ENCODE measurements at regions not wholly inside any gene's neighbourhood (a gene's known extent, or its start where the extent isn't known, plus 50 kb on each side); places are given as distances from the start of the nearest gene placed in this dataset.
"Not testable (repeated sequence)": the region's sequence is repeated elsewhere in the genome, so short reads cannot be mapped to it uniquely, and the experiment has no call there.

- H3K36me3 ChIP-seq; H3K4me3 ChIP-seq; H3K27ac ChIP-seq; intact Hi-C loops (cut with DNase I); H3K27me3 ChIP-seq; H3K4me1 ChIP-seq; H3K9me3 ChIP-seq; DNase-seq: not testable (repeated sequence)
- 89 to 94% methylated on average over 17 of the region's 17 CpGs for WGBS, 2 donors
Measured at GRCh38 chr7:9728014-9728657, 1245.5 kb upstream of the PHF14 start.

DNA sequence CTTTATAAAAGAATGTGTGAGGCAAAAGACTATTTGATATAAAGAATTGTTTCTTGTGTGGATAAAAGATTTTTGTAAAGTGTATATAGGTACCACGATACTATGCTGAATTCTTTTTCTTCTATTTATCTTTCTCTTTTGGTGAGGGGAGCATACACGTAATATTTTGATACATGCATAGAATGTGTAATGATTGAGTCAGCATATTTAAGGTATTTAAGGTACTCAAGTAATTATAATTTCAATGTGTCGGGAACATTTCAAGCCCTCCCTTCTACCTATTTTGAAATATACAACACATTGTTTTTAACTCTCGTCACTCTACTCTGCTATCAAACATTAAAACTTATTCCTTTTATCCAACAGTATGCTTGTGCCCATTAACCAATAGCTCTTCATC is 1221.6 kb upstream of the PHF14 start:
- H3K27ac ChIP-seq: no peak overlapping the region
- no peaks in the 10 kb centered on the region for H3K36me3 ChIP-seq
- no peak overlapping the region for H3K4me3 ChIP-seq
- no peaks in the 10 kb centered on the region for H3K9me3 ChIP-seq
- intact Hi-C loops (cut with DNase I): no loop called here
- H3K4me1 ChIP-seq: no peaks in the 10 kb centered on the region
- DNase-seq: no peak
- 91 to 94% methylated on average over 4 of the region's 4 CpGs for WGBS, 2 donors
- no peaks in the 10 kb centered on the region for H3K27me3 ChIP-seq
- no peak for TF ChIP-seq POLR2AphosphoS5 (IDR thresholded peaks at IDR 0.05)

DNA sequence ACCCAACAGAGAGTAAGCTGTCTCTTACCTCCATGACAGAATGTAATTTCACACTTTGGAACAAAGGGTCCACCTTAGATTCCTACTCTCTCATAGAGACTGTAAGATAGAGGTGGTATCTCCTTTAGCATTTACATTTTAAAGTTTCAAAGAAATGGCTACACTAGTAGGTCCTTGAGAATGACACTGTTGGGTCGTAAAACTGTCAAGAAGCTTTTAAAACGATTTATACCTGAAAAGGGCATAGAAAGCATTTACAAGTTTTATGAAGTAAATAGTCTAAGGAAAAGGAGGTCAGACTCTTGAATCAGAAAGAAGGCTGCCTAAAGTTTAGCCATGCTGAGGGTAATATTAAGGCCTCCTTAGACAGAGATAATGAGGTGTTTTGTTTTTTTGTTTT is 1212.4 kb upstream of the PHF14 start:
- 28 to 57% methylated on average over 2 of the region's 2 CpGs for WGBS, 2 donors
- intact Hi-C loops (cut with DNase I): no loop called here
- no peak for TF ChIP-seq POLR2AphosphoS5 (IDR thresholded peaks at IDR 0.05)
- TF ChIP-seq, protein P1, sequence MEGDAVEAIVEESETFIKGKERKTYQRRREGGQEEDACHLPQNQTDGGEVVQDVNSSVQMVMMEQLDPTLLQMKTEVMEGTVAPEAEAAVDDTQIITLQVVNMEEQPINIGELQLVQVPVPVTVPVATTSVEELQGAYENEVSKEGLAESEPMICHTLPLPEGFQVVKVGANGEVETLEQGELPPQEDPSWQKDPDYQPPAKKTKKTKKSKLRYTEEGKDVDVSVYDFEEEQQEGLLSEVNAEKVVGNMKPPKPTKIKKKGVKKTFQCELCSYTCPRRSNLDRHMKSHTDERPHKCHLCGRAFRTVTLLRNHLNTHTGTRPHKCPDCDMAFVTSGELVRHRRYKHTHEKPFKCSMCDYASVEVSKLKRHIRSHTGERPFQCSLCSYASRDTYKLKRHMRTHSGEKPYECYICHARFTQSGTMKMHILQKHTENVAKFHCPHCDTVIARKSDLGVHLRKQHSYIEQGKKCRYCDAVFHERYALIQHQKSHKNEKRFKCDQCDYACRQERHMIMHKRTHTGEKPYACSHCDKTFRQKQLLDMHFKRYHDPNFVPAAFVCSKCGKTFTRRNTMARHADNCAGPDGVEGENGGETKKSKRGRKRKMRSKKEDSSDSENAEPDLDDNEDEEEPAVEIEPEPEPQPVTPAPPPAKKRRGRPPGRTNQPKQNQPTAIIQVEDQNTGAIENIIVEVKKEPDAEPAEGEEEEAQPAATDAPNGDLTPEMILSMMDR (IDR thresholded peaks at IDR 0.05): no peak
- TF ChIP-seq EP300 (IDR thresholded peaks at IDR 0.05): no peak
- no peak for TF ChIP-seq POLR2A (IDR thresholded peaks at IDR 0.05)

GRCh38 chr7:9776900-9777299 is 1196.8 kb upstream of the PHF14 start:
- WGBS, 2 donors: 79% methylated on average over 2 of the region's 2 CpGs
- Histone ChIP-seq H3K9me3 (peaks cover 0 to 4% (median 0%) of the 10 kb centered on the region in 4 donors), H3K4me3 (no peak overlapping the region), H3K27ac (no peak overlapping the region), H3K27me3 (no peaks in the 10 kb centered on the region), H3K36me3 (no peaks in the 10 kb centered on the region), H3K4me1 (no peaks in the 10 kb centered on the region)
- DNase-seq: no peak
- TF ChIP-seq, protein P1 (IDR thresholded peaks at IDR 0.05): no peak
- TF ChIP-seq POLR2A (IDR thresholded peaks at IDR 0.05) (no peak), EP300 (IDR thresholded peaks at IDR 0.05) (no peak), POLR2AphosphoS5 (IDR thresholded peaks at IDR 0.05) (no peak)
- intact Hi-C loops (cut with DNase I): no loop called here

More for the DNA sequence above, 1212.4 kb upstream of the PHF14 start:
- no peaks in the 10 kb centered on the region for H3K27me3 ChIP-seq
- H3K4me3 ChIP-seq: no peak overlapping the region
- H3K27ac ChIP-seq: no peak overlapping the region
- no peak for DNase-seq
- no peaks in the 10 kb centered on the region for H3K36me3 ChIP-seq
- no peaks in the 10 kb centered on the region for H3K9me3 ChIP-seq
- H3K4me1 ChIP-seq: no peaks in the 10 kb centered on the region

- Histone ChIP-seq H3K27me3 (no peaks in the 10 kb centered on the region), H3K36me3 (no peaks in the 10 kb centered on the region), H3K27ac (no peak overlapping the region), H3K9me3 (peaks cover 0 to 9% (median 0%) of the 10 kb centered on the region in 4 donors), H3K4me1 (no peaks in the 10 kb centered on the region), H3K4me3 (no peak overlapping the region)
- no peak for DNase-seq
- whole genome bisulfite sequencing, 2 donors: 84 to 92% methylated on average over 7 of the region's 7 CpGs
- intact Hi-C loops (cut with DNase I): no loop called here
- TF ChIP-seq POLR2AphosphoS5 (IDR thresholded peaks at IDR 0.05): no peak
- no peak for TF ChIP-seq POLR2A (IDR thresholded peaks at IDR 0.05)
- TF ChIP-seq EP300 (IDR thresholded peaks at IDR 0.05): no peak
- TF ChIP-seq, protein P1 (IDR thresholded peaks at IDR 0.05): no peak
Measured at GRCh38 chr7:9778367-9778766, 1195.3 kb upstream of the PHF14 start.

- no peak for TF ChIP-seq EP300 (IDR thresholded peaks at IDR 0.05)
- TF ChIP-seq, protein P1 (IDR thresholded peaks at IDR 0.05): no peak
- TF ChIP-seq POLR2AphosphoS5 (IDR thresholded peaks at IDR 0.05): no peak
- no peak for TF ChIP-seq POLR2A (IDR thresholded peaks at IDR 0.05)
Measured at GRCh38 chr7:9781710-9782109, 1192.0 kb upstream of the PHF14 start.

More at GRCh38 chr7:9781710-9782109, 1192.0 kb upstream of the PHF14 start:
- H3K27ac ChIP-seq: no peak overlapping the region
- peaks cover 0 to 11% (median 0%) of the 10 kb centered on the region in 4 donors for H3K9me3 ChIP-seq
- H3K4me3 ChIP-seq: no peak overlapping the region
- intact Hi-C loops (cut with DNase I): no loop called here
- DNase-seq: no peak
- H3K36me3 ChIP-seq: no peaks in the 10 kb centered on the region
- no peaks in the 10 kb centered on the region for H3K4me1 ChIP-seq
- no peaks in the 10 kb centered on the region for H3K27me3 ChIP-seq
- 74 to 77% methylated on average over 2 of the region's 2 CpGs for WGBS, 2 donors

Data from sigmoid colon (tissue), 6 donors.